ENCODE measurements at regions not wholly inside any gene's neighbourhood (a gene's known extent, or its start where the extent isn't known, plus 50 kb on each side); places are given as distances from the start of the nearest gene placed in this dataset.

DNA sequence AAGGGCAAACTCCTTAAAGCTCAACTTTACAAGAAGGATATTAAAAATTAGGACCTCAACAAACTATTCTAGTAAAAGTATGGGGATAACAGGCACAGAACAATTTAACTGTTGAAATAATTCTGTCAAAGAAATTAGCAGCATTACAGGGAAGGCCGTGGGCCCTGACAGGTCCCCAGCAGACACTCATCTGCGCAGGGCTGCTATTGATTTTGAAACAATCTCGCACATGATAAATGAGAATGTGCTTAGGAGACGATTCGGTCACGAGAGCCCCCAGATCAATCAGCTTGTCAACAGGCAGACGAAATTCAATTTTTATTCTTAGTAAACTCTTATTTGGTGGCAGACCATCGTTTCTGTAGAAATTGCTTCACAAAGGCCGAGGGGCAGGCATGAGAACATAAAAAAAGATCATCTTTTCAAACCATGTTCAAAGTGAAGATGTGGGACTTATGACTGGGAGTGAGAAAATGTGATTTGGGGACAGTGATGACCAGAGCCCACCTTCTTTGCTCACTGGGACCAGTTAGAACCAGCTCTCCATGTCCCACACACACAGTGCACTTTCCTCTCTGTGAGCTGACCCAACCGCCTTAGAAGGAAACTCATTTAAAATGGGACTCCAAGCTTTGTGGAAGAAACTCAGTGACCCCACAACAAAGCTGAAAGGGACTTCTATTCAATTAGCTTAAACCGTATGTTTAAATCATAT, 654.5 kb downstream of the TOX3 start:
- Mint-ChIP-seq H3K27ac (no peak overlapping the region), H3K9me3 (peaks cover 4% of the 10 kb centered on the region), H3K27me3 (no peaks in the 10 kb centered on the region), H3K36me3 (ENCODE audit: low read depth) (no peaks in the 10 kb centered on the region), H3K4me3 (no peak overlapping the region), H3K4me1 (ENCODE audit: low read depth) (no peaks in the 10 kb centered on the region)
- Histone ChIP-seq H3K4me1 (ENCODE audit: insufficient read depth, low read length) (no peaks in the 10 kb centered on the region), H3K36me3 (ENCODE audit: insufficient read depth, low read length) (no peaks in the 10 kb centered on the region), H3K9me3 (ENCODE audit: control insufficient read depth in 1 of 2, insufficient read depth in 1 of 2, low read length in 2 of 2) (peaks cover 0 to 5% of the 10 kb centered on the region in 2 experiments), H3K4me3 (ENCODE audit: low read length) (no peak overlapping the region), H3K27me3 (ENCODE audit: control insufficient read depth in 1 of 2, insufficient read depth in 2 of 2, low read length in 2 of 2) (no peaks in the 10 kb centered on the region), H3K27ac (ENCODE audit: low read depth in 1 of 2, low read length in 2 of 2) (no peak overlapping the region)
- DNase-seq (no peak), ATAC-seq (ENCODE audit: poor library complexity) (no peak)
- intact Hi-C loops (cut with DNase I, micrococcal nuclease), result no loop called here
- no peak for TF ChIP-seq CTCF (IDR thresholded peaks at IDR 0.05)
- POLR2A ChIA-PET, result no interaction called here
- CTCF ChIA-PET, result no interaction called here

- H3K4me3 ChIP-seq (ENCODE audit: low read length), result no peak overlapping the region
- H3K4me1 ChIP-seq (ENCODE audit: insufficient read depth, low read length), result no peaks in the 10 kb centered on the region
- ATAC-seq (ENCODE audit: poor library complexity) (no peak), DNase-seq (no peak)
- H3K36me3 ChIP-seq (ENCODE audit: insufficient read depth, low read length), result no peaks in the 10 kb centered on the region
- POLR2A ChIA-PET, result no interaction called here
- intact Hi-C loops (cut with DNase I, micrococcal nuclease), result no loop called here
- Mint-ChIP-seq H3K9me3 (peaks cover 4% of the 10 kb centered on the region), H3K27ac (no peak overlapping the region), H3K27me3 (no peaks in the 10 kb centered on the region), H3K4me3 (no peak overlapping the region), H3K4me1 (ENCODE audit: low read depth) (no peaks in the 10 kb centered on the region), H3K36me3 (ENCODE audit: low read depth) (no peaks in the 10 kb centered on the region)
- peaks cover 0 to 5% of the 10 kb centered on the region in 2 experiments for H3K9me3 ChIP-seq (ENCODE audit: control insufficient read depth in 1 of 2, insufficient read depth in 1 of 2, low read length in 2 of 2)
- CTCF ChIA-PET, result no interaction called here
- H3K27ac ChIP-seq (ENCODE audit: low read depth in 1 of 2, low read length in 2 of 2), result no peak overlapping the region
- TF ChIP-seq CTCF (IDR thresholded peaks at IDR 0.05), result no peak
- H3K27me3 ChIP-seq (ENCODE audit: control insufficient read depth in 1 of 2, insufficient read depth in 2 of 2, low read length in 2 of 2), result no peaks in the 10 kb centered on the region
These were observed 658.4 kb downstream of the TOX3 start for GRCh38 chr16:51888534-51888933.

GRCh38 chr16:51888016-51888415, 658.9 kb downstream of the TOX3 start:
- ChIA-PET POLR2A (no interaction called here), CTCF (no interaction called here)
- Mint-ChIP-seq H3K4me3 (no peak overlapping the region), H3K9me3 (peaks cover 4% of the 10 kb centered on the region), H3K27ac (no peak overlapping the region), H3K4me1 (ENCODE audit: low read depth) (no peaks in the 10 kb centered on the region), H3K27me3 (no peaks in the 10 kb centered on the region), H3K36me3 (ENCODE audit: low read depth) (no peaks in the 10 kb centered on the region)
- no peak for TF ChIP-seq CTCF (IDR thresholded peaks at IDR 0.05)
- ATAC-seq (ENCODE audit: poor library complexity), result no peak
- DNase-seq, result no peak
- intact Hi-C loops (cut with DNase I, micrococcal nuclease), result no loop called here
- no peaks in the 10 kb centered on the region for H3K36me3 ChIP-seq (ENCODE audit: insufficient read depth, low read length)
- H3K4me1 ChIP-seq (ENCODE audit: insufficient read depth, low read length), result no peaks in the 10 kb centered on the region
- H3K4me3 ChIP-seq (ENCODE audit: low read length), result no peak overlapping the region
- no peaks in the 10 kb centered on the region for H3K27me3 ChIP-seq (ENCODE audit: control insufficient read depth in 1 of 2, insufficient read depth in 2 of 2, low read length in 2 of 2)
- no peak overlapping the region for H3K27ac ChIP-seq (ENCODE audit: low read depth in 1 of 2, low read length in 2 of 2)
- peaks cover 0 to 5% of the 10 kb centered on the region in 2 experiments for H3K9me3 ChIP-seq (ENCODE audit: control insufficient read depth in 1 of 2, insufficient read depth in 1 of 2, low read length in 2 of 2)
